Caki2 (cell line): ENCODE measurements at regions not wholly inside any gene's neighbourhood (a gene's known extent, or its start where the extent isn't known, plus 50 kb on each side); places are given as distances from the start of the nearest gene placed in this dataset.
"Not testable (repeated sequence)": the region's sequence is repeated elsewhere in the genome, so short reads cannot be mapped to it uniquely, and the experiment has no call there.

Experiments used
- DNase-seq: peaks from one replicate; pipeline ENCODE4 v3.0.0-alpha.2; 2015; ENCODE audit warnings: low read depth
- in situ Hi-C: cut with HindIII; loops from 2 replicates; pipeline ENCODE4 v1.10.0; 2016; ENCODE audit warnings: low sequenced_read_pairs, low pct_unique_long_range_greater_than_20kb, mixed read lengths

DNA sequence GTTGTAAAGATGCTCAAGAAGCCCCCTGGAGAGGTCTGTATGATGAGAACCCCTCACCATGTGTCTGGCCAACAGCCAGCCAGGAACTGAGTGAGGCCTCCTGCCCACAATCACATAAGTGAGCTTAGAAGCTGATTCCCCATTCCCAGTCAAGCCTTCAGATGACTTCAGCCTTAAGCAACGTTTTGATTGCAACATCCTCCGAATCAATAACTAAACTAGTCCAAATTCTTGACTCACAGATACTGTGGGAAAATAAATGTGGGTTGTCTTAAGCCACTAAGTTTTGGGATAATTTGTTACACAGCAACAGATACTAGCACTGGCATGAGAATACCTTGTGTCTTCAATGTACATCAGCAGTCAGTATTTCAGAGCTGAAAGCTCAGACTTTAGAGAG lies 54.5 kb upstream of the HS3ST4 start:
- in situ Hi-C loops, result no loop called here
- DNase-seq, result no peak

GRCh38 chr16:25636662-25637061 lies 55.1 kb upstream of the HS3ST4 start:
- no peak for DNase-seq
- in situ Hi-C loops, result no loop called here

DNA sequence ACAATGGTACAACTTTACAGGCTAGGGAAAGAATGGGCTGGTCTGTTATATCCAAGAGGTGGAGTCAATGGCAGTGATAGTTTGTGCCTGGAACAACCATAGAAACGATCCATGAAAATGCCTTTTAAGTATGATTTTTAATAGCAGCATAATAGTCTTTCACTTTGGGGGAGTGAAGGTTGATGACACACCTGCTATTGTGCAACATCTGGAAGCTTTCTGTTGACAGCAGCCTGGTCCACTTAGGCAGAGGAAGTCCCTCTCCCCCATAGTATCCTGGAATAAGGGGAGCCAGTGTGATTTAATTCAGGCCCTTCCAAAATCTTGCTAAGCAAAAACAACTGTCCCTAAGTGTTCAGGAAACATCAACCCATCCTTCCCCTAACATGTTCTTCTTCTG lies 56.3 kb upstream of the HS3ST4 start:
- no peak for DNase-seq
- in situ Hi-C loops, result no loop called here

DNA sequence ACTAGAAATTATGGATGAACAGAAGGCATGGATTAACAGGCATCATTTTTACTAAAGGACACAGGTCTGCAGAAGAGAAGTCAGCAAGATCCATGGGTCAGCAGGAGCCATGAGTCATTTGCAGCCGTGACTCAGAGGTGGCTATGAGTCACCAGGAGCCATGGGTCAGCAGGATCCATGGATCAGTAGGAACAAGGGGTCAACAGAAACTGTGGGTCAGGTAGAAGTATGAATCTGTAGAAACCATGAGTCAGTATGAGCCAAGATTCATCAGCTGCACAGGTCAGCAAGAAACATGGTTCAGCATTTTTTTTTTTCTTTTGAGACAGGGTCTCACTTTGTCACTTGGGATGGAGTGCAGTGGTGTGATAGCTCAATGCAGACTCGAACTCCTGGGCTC lies 58.2 kb upstream of the HS3ST4 start:
- peak; percentile 90 for DNase-seq
- in situ Hi-C loops, result no loop called here

DNA sequence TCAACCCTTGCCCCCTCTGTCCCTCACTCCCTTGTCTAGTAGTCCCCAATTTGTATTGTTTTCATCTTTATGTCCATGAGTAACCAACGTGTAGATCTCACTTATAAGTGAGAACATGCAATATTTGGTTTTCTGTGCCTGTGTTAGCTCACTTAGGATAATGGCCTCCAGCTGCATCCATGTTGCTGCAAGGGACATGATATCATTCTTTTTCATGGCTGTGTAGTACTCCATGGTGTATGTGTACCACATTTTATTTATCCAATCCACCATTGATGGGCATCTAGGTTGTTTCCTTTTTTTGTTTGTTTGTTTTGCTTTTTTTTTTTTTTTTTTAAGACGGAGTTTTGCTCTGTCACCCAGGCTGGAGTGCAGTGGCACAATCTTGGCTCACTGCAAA lies 63.0 kb upstream of the HS3ST4 start:
- no peak for DNase-seq
- in situ Hi-C loops, result no loop called here

DNA sequence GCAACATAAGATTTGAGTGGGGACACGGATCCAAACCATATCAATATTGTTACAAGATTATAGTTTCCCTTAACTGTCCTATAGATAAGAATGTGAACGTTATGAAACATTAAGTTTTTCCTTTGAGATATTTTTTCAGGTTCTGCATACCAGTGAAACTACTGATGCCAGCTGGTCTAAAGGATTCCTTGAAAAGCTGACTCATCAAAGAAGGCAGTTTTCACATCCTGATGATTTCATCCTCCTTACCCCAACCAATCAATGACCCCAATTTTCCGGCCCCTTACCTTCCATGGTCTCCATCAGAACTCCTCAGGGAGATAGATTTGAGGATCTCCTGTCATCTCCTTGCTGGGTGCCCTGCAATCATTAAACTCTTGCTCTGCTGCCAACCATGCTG lies 64.1 kb upstream of the HS3ST4 start:
- in situ Hi-C loops, result no loop called here

GRCh38 chr16:25626172-25626571 lies 65.6 kb upstream of the HS3ST4 start:
- in situ Hi-C loops, result no loop called here
- DNase-seq, result peak; percentile 49

More for the DNA sequence above, 64.1 kb upstream of the HS3ST4 start:
- no peak for DNase-seq

DNA sequence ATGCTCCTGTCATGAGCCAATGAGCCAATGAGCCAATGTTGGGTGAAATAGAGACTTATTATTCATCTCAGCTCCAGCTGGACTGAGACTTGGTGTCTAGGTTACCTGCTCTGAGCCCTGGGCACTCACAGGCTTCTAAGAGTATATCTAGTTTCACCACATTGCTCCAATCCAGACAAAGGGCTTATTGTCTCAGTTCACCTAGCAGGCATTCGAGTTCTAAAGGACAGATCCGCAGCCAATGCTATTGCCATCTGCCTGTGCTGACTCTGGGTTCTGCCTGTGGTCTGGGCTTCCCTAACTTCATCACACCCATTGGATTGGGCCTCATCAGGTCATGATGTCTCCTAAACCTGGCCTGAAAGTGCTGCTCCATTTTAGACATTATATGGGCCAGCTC lies 66.1 kb upstream of the HS3ST4 start:
- in situ Hi-C loops, result no loop called here
- DNase-seq, result no peak

DNA sequence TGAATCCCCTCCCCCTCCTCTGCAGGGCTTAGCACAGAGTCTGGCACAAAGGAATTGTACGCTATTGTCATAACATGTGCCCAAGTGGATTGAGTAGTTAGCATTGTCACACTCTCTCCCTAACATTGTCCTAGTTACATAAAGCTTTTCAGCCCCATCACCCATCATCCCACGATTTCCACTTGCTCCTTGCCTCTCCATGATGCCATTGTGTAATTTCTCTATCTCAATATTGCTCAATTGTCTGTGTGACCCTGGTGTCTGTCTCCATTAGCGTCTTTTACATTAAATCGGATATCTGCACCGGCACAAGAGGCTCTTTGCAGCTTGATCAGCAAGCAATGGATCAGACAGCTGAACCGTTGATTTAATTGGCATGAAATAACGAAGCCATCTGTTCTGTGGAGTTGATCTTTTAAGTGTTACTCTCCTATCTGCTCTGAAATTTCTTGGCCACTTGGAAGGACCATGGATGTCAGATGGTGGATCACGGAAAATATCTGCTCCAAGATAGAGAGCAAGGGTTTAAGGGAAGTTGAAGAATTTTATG lies 77.0 kb upstream of the HS3ST4 start:
- in situ Hi-C loops, result no loop called here
- DNase-seq, result no peak

- DNase-seq, result no peak
- in situ Hi-C loops, result no loop called here
These were observed 77.8 kb upstream of the HS3ST4 start for GRCh38 chr16:25613931-25614330.

GRCh38 chr16:25608002-25608401 lies 83.8 kb upstream of the HS3ST4 start:
- in situ Hi-C loops, result no loop called here
- peak; percentile 15 for DNase-seq

GRCh38 chr16:25606069-25606468 lies 85.7 kb upstream of the HS3ST4 start:
- in situ Hi-C loops, result no loop called here

GRCh38 chr16:25605381-25605780 lies 86.4 kb upstream of the HS3ST4 start:
- no peak for DNase-seq
- in situ Hi-C loops, result no loop called here

More at GRCh38 chr16:25606069-25606468, 85.7 kb upstream of the HS3ST4 start:
- no peak for DNase-seq

GRCh38 chr16:25601306-25601705 lies 90.5 kb upstream of the HS3ST4 start:
- in situ Hi-C loops, DNase-seq: not testable (repeated sequence)

DNA sequence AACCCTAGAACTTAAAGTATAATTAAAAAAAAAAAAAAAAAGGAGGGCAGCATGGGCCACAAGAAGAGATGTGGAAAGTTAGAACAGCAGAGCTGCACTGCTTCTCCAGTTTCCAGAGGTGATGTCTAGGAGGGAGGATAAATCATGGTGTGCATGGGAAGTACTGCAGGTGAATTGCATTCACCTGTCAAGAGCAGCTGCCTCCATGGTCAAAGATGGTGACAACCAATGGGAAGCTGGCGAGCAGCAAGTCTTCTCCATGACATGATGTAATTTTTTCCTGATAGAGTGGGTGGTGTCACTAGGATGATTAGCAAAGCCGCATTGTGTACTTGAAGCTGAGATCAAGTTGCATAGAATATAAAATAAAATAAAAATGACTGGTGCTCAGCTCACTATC lies 95.6 kb upstream of the HS3ST4 start:
- in situ Hi-C loops, result no loop called here
- DNase-seq, result no peak

- no peak for DNase-seq
- in situ Hi-C loops, result no loop called here
These were observed 98.5 kb upstream of the HS3ST4 start for GRCh38 chr16:25593260-25593659.

DNA sequence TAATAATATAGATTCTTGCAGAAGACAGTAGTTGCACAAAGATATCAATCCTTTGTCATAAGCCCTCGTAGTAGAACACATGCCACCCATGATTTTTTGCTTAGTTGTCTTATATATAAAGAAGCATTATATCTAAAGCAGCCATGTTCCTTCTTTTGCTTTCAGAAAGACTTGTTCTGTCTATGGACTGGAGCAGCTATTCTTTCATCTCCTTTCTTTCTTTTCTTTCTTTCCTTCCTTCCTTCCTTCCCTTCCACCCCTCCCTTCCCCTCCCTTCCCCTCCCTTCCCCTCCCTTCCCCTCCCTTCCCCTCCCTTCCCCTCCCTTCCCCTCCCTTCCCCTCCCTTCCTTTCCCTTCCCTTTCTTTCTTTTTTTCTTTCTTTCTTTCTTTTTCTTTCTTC lies 104.0 kb upstream of the HS3ST4 start:
- in situ Hi-C loops, result no loop called here
- no peak for DNase-seq

DNA sequence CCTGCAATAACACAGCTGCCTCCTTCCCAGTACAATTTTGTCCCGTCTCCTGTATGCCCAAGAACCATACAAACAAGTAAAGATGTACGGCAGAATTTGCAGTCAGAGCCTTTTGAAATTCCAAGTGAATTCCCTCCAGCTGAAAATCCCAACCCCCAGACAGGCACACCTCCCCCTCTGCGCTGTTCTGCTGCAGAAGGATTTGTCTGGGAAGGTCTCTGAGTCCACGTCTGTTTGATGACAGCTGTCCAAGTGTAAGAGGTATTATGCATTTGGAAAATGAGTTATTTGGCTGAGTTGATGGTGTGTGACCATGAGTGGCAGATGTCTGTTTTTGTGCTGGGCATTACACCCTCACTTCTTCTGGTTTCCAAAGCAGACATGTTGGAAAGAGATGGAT lies 104.9 kb upstream of the HS3ST4 start:
- in situ Hi-C loops, result no loop called here
- no peak for DNase-seq

GRCh38 chr16:25585526-25585925 lies 106.2 kb upstream of the HS3ST4 start:
- in situ Hi-C loops, result no loop called here
- DNase-seq, result no peak

DNA sequence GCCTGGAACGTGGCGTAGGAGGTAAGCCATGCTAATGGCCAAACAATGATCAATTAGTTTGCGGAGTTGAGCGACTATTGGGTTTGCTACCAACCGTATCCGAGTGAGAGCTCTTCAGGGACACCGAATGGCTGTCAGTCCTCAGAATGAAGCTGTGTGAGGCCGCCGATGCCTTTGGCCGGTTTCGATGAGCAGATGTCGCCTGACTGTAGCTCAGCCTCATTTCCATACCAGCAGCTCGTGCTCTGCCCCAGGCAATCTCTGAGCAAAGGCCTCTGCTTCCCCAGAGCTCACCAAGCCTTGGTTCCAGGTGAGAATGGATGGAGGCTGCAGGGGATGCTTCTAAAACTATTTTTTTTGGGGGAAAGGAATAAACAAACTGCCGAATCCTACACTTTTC lies 111.7 kb upstream of the HS3ST4 start:
- DNase-seq, result no peak
- in situ Hi-C loops, result no loop called here

DNA sequence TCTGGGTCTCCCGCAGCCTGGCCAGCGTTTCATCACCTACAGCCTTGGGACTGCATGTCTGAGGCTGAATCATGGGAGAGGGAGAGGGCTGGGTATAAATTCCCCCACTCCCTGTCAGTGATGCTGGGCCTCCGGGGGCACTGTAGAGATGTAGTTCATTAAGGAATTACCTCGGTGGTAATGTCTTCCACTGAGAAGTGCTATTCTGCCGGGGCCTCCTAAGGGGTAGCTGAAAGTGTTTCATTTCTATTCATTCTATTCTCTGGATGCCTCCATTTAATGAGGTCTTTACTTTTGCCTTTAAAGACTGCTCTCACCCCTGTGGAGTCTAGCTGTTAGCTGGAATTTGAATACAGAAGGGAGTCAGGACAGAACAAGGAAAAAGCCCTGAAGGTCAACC lies 116.4 kb upstream of the HS3ST4 start:
- DNase-seq, result no peak
- in situ Hi-C loops, result no loop called here
